ENCODE measurements at regions not wholly inside any gene's neighbourhood (a gene's known extent, or its start where the extent isn't known, plus 50 kb on each side); places are given as distances from the start of the nearest gene placed in this dataset.
"Not testable (repeated sequence)": the region's sequence is repeated elsewhere in the genome, so short reads cannot be mapped to it uniquely, and the experiment has no call there.

DNA sequence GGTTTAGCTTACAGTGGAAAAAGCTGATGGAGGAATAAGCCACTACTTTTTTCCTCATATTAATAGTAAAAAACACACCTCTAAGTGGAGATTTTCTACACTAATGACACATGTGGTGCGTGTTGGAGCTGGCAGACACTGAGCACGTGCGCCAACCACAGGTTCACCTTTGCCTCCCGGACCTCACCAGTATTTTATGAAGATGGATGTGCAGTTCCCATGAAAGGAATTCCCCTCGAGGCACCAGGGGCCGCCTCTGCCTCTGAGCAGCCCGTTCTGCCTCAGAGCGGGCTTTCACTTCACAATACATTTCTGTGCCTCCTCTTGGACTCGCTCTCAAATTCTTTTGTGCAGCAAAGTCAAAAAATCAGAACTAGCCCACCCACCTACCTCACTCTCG is 477.5 kb upstream of the ADARB2 start:
- no peak for DNase-seq

DNA sequence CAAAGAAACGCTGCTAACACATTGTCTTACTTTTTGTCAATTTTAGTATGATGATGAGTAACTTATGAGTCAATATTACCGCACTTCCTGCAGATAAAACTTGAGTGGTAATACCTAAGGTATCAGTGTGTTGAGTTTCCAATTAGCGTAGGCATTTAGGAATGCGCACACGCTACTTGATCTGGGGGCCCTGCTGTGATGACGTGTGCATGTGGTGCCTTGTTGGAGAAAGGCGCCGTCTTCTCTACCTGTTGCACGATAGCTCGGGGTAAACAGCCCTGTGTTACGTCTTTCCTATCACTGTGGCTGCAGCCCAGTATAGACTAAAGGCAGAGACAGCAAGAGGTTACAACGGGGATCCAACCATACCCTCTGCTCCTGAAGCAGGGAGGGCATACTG is 476.8 kb upstream of the ADARB2 start:
- DNase-seq: no peak

DNA sequence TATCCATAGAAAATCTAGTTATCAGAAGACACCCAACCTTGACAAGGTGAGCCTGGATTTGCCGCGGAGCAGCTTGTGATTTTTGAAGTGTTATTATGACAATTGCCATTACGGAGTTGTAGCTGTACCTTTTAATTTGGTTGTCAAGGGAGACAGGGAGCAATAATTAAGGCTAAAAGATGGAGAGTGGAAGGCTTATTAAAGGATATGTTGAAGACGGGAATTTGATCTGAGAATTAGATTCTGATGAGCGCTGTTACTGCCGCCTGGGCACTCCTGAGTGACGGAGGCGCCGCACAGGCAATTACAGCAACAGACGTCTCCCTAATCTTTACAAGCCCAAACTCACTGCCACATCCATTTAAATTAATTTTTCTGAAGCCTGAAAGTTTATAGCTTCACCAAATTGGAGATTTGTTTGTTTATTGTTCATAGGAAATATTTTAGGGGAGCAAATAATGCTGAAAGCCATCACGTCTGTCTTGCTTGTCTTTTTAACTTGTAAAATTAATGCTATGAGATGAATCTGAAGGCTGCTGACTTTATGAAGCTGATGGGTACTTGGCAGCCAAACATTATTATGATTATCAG is 475.0 kb upstream of the ADARB2 start:
- DNase-seq: no peak

DNA sequence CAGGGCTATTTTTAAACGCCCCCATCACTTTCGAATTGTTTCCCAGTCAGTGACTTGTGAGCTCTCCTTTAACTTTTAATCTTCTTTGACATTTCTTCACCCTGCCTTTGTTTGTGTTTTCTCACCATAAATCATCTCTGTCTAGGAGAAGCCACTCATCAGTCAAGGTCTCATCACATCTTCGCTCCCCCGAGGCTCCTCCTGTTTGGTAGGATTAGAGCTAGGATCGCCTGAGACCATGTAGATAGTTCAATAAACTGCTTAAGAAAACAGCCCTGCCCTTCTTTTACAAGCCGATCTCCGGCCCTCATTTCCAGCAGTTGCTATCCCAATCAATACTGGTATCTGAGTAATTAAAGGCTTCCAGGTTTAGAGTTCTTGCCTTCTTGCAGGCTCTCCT is 472.8 kb upstream of the ADARB2 start:
- no peak for DNase-seq

DNA sequence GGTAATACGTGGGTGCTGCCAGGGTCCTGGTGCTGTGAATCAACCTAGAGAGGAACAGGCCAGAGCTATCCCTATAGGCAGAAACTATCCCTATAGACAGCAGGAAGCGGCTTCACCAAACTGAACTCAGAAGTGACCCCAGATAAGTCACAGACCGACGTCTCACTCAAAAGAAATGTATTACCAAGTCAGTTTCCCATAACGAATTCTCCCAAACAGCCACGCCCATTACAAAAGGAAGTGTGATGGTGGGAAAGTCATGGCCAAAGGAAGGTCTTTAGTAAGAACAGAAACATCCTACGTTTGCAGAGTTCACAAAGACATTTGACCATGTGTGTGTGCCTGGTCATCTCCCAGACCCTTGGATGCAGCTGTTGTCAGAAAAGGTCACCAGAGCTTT is 470.8 kb upstream of the ADARB2 start:
- DNase-seq: no peak

DNA sequence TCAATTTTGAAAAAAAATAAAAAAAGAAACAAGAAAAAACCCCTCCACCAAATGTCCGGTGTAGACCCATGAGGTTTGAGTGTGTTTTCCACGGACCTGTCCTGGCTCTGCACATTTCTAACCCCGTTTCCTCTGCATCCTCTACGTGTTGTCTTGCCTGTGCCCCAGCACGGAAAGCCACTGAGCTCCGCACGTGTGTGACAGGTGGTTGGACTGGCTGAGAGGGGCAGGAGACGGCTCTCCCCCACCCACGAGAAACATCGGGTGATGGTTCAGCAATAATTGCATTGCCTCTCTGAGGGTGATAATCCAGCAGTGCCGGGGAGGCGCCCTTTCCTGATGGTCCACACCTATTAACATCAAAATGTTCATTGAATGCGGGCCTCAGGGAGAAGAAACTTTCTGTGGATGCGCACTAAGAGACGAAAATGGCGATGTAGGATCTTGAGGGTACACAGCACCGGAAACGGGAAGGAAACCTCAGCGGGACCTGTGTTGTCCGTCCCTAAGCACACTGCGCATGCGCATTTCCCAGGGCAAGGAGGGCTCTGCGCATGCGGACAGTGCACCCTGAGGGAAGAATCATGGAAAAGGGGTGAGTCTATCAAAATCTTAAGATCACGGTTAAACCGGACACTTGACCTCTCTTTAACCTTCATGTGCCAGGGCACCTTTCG is 470.1 kb upstream of the ADARB2 start:
- DNase-seq: no peak

DNA sequence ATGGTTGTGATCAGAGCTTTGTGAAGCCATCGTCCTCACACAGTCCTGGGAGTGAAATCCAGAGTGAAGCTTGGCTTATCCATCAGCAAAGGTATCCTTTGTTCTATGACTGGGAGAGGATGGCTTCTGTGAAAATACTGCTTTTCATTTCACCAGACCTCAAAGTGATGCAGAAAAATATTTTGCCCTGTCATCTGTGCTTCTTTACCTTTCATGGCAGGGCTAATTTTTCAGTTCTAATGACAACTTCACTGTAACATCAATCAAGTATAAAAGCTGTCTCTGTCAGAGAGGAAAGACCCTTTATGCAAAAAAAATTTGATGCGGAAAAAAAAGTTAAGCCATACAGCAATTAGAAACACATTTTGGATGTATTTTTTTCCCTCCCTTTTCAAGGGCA is 468.1 kb upstream of the ADARB2 start:
- no peak for DNase-seq

DNA sequence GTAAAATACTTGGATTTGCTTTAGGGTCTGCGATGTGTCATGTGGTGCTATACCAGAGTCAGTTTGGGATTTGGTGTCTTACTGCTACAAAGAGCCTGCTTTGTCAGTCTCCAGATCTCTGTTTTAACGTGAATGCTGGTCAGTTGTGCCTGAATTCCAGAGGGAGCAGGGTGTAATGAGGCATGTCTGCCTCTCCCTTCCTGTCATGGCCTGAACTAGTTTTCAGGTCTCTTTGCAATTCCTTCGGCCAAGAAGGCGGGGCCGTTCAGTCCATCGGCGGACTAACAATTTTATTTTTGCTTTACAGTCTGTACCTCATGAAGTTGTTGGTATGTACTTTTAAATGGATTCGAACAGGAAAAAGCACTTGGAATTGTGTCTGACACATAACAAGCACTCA is 465.1 kb upstream of the ADARB2 start:
- DNase-seq: no peak

DNA sequence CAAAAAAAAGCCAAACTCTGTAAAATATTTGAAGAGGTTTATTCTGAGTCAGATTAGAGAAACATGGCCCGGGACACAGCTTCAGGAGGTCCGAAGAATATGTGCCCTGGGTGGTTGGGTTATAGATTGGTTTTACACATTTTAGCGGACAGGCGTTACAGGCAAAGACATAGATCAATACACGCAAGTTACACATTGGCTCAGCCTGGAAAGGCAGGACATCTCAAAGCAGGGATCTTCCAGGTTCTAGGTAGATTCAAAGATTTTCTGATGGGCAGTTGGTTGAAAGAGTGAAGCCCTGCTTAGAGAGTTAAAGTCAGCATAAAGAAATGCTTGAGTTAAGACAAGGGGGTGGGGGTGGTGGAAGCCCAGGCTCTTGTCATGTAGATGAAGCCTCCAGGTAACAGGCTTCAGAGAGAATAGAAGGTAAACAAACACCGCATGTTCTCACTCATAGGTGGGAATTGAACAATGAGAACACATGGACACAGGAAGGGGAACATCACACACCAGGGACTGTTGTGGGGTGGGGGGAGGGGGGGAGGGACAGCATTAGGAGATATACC is 464.3 kb upstream of the ADARB2 start:
- no peak for DNase-seq

DNA sequence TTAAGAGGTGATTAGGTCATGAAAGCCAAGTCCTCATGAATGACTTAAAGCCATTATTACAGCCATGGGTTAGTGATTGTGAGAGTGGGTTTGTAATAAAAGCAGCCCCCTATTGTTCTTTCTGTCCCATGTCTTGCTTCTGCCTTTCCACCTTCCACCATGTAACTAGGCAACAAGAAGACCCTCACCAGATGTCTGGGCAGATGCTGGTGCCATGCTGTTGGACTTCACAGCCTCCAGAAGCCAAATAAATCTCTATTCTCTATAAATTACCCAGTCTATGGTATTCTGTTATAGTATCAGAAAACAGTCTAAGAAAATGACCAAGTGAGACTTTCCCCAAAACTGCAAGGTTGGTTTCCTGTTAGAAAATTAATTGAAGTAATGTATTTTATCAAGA is 460.3 kb upstream of the ADARB2 start:
- DNase-seq: no peak

DNA sequence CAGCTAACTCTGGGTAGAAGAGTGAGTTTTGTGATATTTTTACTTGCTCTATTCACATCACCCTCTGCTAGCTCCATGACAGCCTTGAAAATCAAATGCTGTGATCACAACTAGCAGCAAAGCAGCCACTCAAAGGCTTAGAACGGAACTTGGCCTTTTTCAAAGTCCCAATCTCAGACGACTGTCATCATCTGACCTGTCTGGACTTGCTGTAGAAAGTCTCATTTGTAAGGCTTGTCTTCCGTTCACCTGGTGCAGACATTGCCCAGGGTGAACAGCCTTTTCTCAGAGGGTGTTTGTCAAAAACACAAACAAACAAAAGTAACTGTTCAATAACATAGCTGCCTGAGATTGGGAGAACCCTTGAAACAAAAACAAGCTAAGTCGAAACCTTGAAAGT is 458.9 kb upstream of the ADARB2 start:
- no peak for DNase-seq

DNA sequence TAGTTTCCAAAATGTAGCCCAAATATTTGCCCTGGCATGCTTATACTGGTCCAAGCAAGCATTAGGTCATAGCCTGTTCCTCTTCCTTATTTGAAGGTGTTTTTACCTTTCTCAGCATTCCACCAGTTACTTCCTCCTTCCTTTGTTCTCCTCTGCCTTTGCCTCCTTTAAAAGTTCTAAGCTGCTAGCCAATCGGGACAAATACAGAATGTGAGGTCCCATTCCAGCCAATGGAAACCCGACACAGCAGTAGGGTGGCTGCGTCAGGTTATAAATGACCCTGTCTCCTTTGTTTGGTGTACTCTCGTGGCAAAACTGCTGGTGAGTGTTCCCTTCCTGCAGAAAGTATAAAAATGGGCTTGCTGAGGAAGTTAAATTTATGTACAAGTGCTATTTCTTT is 452.0 kb upstream of the ADARB2 start:
- not testable (repeated sequence) for DNase-seq

DNA sequence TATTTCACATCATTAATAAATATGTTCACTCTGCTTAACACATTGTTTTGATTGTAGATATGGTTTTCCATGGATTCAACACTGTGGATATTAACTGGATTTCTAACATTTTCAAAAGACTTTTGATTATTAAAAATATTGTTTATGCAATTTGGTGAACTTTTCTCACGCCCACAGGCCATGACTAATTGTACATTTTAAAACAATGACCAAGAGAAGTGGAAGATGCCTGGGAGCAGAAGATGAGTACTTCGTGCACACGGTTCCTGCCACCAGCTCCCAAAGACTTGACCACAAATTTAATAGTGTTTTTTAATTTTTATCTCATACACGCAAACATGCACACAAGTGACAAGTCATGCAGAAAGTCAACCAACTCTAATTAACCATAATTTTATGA is 451.0 kb upstream of the ADARB2 start:
- DNase-seq: no peak

DNA sequence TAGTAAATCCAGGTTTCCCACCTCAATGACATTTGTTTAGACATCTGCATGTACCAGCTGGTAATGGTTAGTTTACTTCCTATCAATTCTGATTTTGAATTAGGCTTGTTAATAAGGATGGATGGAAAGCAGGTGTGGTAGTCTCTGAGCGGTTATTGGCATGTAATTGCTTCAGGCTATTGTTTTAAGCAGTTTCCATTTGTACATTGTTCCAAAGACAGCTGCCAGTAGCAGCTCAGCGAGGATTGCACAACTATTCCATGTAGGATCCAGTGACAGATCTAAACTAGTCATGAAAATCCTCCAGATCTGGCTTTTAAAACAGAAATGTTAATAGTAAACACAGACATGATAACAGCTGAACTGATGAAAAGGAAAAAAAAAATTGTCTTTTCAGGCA is 436.0 kb upstream of the ADARB2 start:
- no peak for DNase-seq

DNA sequence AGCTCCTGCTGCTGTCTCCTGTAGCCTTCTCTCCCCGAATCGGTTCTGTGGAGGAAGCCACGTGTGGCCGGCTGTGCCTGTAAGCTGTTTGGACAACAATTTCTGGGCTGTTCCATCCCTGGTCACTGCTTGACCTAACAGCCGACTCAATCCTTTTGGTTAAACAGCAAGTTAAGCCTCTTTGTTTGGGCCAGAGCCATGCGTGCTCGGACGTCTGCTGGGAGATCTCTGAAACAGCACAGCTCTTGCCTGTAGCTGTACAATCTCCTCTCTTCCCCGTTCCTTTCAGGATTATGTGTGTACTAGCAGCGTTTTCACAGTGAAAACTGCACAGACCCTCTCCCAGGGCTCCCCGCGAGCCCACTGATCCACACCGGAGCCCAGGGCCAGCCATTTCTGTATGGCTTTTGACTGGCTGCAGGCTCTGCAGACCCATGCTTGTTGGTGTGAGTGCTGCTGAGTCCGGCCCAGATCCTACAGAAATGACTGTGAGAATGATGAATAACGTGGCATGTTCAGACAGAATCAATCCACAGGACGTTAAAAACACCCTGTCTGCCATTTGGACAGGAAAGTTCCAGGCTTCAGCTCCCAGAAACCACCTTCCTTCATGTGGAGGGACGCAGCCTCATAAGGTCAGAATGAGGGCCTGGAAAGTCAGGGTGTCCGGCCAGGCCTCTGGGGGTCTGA is 428.6 kb upstream of the ADARB2 start:
- DNase-seq: no peak

DNA sequence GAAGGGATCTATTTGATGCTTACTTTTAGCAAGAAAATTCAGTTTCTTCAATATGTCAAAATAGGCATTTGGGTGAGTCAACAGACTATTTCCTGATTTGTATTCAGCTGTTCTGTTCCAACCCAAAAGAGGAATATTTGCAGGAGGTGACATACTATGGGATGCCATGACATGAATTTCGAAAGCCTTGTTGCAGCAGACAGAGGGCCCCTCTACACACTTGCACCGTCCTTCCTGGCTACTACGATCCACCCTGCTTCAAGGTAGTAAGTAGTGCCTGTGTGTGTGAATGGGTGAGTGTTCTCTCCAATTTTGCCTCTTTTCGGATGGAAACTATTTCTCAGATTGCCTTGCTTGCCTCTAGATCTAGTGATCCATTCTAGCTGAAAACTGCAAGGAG is 413.0 kb upstream of the ADARB2 start:
- no peak for DNase-seq

DNA sequence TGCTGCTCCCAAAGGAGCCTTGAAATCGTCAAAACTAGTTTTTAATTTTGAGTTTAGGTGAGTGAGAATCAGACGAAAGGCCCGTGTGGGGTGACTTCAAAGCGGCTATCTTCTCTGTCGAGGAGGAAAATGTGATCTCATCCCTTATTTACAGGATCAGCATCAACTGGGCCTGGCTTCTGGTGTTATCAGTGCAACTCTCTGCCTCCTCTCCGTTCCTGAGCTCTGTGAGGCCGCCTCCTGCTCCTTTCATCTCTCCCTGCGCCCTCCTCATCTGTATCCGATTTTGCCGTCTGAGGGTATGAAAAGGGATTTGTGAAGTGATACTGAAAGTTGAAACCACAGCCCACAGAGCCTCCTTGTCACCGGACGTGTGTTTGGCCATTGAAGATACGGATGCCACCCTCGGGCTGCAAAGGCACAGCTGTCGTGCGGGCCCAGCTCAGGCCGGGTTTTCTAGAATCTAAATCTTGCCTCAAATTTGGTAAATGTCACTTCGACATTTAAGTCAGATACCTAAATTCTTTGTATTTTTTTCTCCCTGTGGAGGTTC is 408.7 kb upstream of the ADARB2 start:
- DNase-seq: no peak

DNA sequence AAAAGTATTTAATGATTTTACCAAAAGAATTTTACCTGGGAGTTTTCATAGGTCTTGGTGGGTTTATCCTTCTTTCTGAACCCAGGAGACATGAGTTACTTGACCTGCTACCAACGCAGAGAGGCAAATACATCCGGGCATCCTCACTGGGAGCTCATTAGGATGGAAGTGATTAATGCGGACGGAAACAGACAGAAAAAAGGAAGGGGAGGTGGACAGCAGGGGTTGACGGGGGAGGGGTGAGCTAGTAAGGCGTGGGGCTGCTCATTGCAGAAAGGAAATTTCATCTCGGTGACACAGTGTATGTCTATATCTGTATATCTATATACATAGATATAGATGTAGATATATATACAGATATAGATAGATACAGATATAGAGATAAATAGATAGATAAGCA is 408.2 kb upstream of the ADARB2 start:
- DNase-seq: no peak

DNA sequence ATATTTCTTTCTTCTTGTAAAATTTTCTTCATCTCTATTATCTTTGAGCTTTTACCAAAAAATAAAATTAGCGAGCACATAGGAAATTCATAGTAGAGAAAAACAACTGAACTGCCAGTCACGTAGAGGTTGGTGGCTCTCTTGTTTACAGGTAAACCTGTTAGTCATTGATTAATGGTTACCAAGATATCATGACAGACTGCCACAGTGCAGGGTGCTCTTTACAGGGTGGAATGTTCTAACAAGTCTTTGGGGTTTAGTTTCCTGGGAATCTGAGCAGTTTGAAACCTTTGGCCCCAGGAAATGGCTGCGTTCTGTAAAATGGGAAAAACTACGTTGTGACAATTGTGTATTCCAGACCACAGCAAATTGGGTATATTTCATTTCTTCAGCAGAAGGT is 407.3 kb upstream of the ADARB2 start:
- no peak for DNase-seq

DNA sequence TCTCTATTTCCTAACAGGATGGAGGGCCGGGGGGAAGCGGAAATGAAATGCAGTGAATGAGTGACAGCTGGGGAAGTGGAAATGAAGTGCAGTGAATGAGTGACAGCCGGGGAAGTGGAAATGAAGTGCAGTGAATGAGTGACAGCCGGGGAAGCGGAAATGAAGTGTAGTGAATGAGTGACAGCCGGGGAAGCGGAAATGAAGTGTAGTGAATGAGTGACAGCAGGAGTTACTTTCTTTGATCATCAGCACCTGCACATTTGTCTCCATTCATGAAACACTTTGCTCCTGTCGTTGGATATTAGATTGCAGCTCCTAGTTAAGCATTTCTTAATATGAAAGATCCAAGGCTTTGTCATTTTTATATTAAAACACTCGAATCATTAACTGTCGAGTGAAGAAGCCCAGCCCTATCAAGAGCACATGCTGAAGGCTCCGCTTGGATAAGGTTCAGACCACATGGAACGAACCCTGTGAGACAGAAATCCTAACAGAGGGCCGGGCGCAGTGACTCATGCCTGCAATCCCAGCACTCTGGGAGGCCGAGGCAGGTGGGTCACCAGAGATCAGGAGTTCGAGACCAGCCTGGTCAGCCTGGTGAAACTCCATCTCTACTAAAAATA is 406.0 kb upstream of the ADARB2 start:
- no peak for DNase-seq

DNA sequence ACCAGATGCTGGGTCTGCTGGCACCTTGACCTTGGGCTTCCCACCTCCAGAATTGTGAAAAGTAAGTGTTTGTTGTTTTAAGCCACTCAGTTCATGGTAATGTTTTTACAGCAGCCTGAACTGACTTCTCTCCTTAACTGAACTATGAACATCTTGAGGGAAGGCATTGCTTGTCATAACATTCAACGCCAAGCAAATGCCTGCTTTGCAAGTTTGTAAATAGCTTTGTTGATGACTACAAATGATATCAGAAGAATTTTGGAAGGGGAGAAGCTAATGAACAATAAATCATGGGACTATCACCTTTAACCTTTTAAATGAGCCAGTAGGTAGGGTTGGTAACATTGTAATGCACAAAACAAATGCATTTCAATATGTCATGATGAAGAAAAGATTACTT is 402.4 kb upstream of the ADARB2 start:
- no peak for DNase-seq

DNA sequence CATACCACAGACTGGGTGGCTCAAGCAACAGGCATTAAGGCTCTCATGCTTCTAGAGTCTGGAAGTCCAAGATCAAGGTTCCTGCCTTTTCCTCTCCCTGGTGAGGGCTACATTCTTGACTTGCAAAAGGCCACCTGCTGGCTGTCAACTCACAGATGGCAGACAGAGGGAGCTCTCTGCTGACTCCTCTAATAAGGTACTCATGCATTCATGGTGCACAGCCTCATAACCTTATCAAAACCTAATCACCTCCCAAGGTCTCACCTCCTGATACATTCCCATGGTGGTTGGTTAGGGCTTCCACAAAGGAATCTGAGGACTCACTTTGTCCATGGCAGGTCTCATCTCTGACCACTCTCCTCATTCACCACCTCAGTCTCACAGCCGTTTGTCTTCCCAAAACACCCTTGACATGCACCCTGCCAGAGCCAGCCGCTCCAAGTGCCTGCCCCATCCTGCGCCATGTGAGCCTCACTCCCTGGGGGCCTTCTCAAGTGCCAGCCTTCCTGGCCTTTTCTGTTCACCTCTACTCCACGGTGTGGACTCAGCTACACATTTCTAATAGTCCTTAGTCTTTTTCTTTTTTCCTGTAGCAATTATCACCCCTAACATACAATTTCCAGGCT is 400.3 kb upstream of the ADARB2 start:
- no peak for DNase-seq

DNA sequence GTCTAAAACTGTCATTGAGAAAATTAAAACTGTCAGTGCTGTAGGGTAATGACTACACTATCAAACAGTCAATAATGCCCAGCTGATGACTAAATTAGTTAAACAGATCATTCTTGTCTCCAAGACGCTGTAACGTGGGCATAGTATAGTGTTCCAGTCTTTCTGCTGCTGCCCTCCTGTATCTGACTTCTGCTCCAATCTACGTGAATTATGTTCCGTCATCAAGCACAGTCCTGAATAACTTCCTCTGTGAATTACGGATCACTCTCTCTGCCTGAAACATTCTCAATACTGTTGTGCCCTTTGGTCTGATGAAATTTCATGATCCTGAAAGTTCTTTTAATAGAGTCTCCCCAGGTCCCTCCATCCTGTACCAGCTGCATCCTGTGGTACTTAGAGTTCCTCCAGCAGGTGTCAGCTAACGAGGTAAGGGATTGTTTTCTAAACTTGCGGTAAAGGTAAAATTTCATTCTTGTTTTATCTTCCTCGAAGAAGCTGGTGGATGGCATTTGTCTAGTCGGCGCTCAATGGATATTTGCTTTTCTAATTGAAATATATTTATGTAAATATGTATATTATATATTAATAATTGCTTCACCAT is 393.5 kb upstream of the ADARB2 start:
- no peak for DNase-seq
